ENCODE measurements at regions not wholly inside any gene's neighbourhood (a gene's known extent, or its start where the extent isn't known, plus 50 kb on each side); places are given as distances from the start of the nearest gene placed in this dataset.

DNA sequence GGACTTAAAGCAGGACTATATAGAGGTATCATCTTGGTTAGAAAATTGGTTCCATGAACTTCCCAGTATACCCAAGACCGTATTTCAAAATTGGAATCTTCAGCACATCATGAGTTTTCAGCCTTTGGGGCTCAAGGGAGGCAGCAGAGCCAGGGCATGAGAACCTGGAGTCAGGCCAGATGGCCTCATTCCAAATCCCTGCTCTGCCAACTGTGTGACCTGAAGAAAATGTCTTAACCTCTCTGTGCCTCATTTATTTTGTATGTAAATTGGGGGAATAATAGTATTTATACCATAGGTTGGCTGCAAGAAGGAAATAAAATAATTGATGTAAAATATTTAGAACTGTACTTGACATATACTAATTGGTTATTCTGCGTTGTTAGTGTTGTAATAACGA, 987.6 kb downstream of the TBC1D22A start:
- DNase-seq (ENCODE audit: low read depth in 3 of 3) = no peak

DNA sequence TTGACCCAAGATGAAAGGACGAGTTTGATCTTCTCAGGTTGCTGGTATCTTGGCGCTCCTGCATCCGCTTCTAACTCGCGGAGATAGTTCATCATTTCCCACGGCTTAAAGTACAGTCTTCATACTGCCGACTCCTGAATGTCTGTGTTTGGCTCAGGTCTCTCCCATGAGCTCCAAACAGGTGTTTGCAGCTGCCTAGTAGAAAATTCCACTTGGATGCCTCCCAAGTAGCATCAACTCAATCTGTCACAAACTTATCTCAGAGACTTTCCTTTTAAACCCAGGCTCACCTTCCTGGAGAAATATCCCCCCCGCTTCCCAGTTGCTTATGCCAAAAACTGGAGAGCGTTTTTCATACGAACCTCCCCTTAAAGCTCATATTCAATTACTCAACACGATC, 986.5 kb downstream of the TBC1D22A start:
- no peak for DNase-seq (ENCODE audit: low read depth in 3 of 3)

DNA sequence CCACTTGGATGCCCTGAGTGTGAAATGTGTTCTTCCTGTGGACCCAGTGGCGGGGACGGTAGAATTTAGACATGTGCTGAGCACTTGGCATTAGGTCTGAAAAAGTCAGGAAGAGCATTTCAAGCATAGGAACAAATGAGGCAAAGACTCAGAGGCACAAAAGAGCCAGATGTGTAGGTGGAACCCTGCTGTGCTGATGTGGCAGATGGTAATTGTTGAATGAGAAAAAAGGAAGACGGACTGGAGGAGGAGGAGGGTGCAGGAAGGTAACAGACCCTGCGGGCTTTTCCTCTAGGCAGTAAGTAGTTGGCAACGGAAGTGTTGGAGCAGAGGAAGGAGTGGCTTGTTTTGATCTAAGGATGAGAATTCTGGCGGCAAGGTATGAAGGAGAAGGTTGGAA, 985.8 kb downstream of the TBC1D22A start:
- no peak for DNase-seq (ENCODE audit: low read depth in 3 of 3)

- no peak for DNase-seq (ENCODE audit: low read depth in 3 of 3)
These were observed 977.8 kb downstream of the TBC1D22A start for GRCh38 chr22:47740109-47740805.

DNA sequence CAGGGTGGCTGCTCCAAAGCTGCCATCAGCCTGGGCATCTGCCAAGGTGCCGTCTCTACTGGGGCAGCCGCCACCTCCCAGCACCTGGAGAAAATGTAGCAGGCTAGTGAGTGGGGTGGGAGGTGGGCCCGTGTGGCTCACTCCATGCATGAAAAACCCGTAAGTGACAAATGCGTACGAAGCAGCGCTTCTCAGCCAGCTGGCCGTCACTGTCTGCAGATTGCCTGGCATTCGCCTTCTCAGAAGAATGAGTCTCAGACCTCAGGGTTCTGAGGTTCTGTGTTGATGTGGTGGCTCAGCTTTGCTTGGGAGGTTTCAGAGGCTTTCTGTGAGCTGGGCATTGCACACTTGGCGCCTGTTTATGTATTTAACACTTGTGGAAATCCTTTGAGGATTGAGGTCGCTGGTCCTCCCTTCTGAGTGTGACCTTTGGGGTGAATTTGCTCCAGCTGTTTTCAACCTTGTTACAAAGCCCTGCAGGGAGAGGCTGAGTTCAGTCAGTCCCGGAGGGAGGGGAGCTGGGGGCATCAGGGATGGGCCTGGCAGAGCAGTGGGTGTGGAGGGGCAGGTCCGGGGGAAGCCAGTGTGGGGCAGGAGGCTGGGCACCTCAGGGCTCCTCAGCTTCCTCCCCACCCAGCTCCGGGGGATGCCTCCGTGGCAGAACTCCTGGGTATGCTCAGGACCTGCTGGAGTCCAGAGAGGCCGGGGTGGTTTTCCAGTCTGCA, 977.0 kb downstream of the TBC1D22A start:
- no peak for DNase-seq (ENCODE audit: low read depth in 3 of 3)

DNA sequence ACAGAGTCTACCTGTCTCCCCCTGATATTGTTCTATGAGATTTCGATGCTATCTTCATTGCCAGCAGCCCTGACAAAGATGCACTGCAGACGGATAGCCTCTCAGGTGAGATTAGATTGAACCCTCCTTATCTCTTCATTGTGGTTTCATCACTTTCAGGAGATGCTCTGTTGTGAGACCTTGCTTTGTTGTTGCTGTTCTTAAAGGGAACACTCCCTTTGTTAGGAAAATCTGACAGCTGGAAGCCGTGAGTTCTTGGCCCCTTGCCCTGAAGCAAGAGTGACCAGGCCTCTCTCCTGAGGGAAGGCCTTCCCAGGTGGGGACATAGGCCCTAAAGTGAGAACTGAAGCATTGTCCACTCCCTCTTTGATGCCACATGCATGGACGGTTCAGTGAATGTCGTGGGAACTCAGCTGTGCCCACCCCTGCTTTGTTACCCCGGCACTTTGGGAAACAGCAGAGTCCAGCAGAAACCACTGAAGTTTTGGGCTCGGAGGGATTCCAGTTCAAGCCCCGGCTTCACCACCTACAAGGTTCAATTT, 976.1 kb downstream of the TBC1D22A start:
- no peak for DNase-seq (ENCODE audit: low read depth in 3 of 3)

DNA sequence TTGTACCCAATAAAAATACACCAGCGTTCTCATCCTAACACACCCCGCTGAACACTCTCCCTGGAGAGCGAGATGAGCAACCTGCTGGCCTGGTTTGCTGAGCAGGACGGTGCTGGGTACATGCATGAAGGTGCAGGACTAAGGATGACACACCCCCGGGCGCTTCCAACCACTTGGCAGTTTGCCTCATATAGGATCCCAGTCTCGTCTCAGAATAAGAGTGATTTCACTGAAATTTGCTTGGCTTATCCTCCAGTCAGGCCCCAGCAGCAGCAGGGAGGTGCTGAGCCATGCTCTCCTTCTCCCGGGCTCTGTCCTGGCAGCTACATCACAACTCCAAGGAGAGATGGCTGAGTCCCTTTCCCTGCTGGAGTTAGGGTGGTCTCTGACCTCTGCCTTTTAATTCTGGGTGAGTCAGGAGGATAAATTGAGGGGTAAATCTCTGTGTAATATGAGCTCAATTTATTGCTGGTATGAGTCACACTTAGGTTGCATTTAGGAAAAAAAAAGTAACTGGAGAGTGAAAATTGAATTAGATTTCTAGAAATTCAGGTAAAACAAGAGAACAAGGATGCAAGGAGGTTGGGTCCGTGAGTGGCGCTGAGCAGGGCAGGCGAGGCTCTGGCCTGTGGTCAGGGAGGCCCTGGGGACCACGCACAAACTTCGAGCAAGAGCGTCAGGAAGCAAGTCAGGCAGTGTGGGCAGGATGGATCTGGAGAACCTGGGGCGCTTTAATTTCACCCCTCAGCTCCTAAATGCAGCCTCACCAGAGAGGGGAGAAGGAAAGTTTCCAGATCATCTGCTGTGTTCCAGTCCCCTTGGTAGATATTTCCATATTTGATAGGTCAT, 974.0 kb downstream of the TBC1D22A start:
- DNase-seq (ENCODE audit: low read depth in 3 of 3) = no peak

DNA sequence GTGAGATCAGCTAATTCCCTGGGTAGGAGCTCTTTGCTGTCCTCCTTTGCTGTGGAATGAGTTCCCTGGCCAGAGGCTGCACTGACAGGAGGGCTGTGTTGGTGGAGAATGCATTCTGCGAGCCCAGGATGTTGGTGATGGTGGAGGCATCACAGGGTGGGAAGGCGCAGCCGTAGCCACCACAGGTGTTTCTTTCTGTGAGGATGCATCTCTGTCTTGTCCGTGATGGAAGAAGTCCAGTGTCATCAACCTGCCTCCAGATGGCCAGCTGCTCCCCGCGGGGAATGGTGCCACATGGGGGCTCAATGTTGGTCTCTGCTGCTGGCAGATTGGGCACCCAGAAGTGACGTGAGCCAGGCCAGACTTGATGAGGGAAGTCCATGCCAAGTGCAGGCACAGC, 972.1 kb downstream of the TBC1D22A start:
- DNase-seq (ENCODE audit: low read depth in 3 of 3) = no peak

GRCh38 chr22:47727641-47728040, 965.2 kb downstream of the TBC1D22A start:
- no peak for DNase-seq (ENCODE audit: low read depth in 3 of 3)

GRCh38 chr22:47724751-47725150, 962.3 kb downstream of the TBC1D22A start:
- DNase-seq (ENCODE audit: low read depth in 3 of 3) = no peak

DNA sequence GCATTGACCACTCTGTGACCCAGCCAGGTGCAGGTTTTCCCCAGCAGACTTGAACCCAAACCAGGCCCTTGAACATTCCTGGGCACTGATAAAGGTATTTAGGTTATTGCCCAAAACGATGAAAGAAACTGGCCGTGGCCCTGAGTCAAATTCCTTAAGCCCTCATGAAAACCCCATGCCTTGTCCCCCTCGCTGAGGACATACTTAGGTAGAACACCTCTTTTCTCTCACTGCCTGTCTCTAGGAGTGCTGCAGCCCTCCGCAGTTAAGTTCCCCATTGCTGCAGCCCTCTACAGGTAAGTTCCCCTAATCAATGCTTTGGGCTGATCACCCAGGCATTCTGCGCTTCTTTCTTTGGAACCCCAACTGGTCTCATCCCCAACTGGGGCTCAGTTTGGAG, 961.6 kb downstream of the TBC1D22A start:
- DNase-seq (ENCODE audit: low read depth in 3 of 3) = no peak

GRCh38 chr22:47718337-47718736, 955.9 kb downstream of the TBC1D22A start:
- DNase-seq (ENCODE audit: low read depth in 3 of 3) = no peak

DNA sequence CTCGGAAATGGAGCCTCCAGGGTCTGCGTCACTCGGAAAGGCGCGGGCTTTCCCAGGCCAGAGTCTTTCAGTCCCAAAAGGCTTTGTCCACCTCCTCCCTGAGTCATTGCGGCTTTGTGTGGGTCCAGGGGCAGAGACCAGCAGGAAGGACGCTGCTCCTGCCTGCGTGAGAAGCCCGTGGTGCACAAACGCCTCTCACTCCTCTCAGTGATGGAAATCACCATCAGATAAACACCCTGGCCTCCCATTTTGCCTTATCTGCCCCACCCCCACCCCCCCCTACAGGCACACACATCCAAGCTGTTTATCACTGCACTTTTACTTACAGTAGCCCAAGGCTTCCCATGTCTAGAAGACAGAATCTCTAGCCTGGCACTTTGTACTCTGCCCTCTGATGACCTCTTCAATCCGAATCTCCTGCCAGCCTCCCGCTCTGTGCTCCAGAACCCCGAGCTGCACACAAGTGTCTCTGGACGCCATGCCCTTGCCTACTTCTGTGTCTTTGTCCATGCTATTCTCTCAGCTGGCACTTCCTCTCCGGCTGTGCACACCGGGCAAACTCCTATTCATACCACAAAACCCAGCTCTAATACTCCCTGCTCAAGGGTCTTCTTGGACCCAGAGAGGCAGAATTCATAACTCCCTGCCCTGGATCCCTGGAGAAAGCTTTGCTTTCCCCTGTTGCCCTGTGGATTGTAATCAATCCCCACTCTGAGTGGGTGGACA, 954.6 kb downstream of the TBC1D22A start:
- DNase-seq (ENCODE audit: low read depth in 3 of 3) = no peak

GRCh38 chr22:47715866-47716578, 953.6 kb downstream of the TBC1D22A start:
- no peak for DNase-seq (ENCODE audit: low read depth in 3 of 3)

DNA sequence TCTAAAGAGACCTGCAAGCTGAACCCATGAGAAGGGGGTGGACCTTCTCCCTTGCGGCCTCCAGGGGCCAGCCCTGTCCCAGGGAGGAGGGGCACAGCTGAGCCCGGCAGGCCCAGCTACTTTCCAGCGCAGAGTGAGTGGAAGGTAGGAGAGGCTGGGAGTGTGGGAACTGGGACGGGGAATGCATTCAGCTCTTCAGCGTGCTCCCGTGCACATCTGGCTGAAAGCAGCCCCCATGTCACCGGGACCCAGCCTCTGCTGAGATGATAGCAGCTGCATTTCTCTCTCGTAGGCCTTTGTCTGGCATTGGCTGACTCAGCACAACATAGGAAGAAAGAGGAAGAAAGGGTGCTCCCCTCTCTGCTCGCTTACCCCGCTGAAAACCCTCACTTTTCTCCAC, 951.5 kb downstream of the TBC1D22A start:
- no peak for DNase-seq (ENCODE audit: low read depth in 3 of 3)

GRCh38 chr22:47710135-47710534, 947.7 kb downstream of the TBC1D22A start:
- DNase-seq (ENCODE audit: low read depth in 3 of 3) = no peak

GRCh38 chr22:47705350-47705749, 942.9 kb downstream of the TBC1D22A start:
- DNase-seq (ENCODE audit: low read depth in 3 of 3) = no peak

DNA sequence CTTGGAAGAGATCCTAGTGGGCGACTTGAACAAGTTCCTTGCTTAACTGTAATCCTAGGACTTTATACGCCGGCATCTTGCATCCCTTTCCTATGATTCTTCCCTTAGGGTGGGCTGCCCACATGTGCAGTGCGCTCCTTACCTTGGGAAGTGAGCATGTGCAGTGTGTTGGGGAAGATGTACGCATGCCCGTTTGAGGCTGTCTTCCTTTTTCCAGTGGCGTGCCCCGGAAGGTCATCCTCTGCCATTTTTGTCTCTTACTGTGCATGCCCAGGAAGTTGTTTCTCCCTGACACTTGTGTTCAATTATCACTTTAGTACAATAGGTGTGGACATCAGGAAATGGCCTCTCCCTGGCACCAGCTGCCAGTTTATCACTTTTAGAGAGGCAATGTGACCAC, 936.5 kb downstream of the TBC1D22A start:
- no peak for DNase-seq (ENCODE audit: low read depth in 3 of 3)

DNA sequence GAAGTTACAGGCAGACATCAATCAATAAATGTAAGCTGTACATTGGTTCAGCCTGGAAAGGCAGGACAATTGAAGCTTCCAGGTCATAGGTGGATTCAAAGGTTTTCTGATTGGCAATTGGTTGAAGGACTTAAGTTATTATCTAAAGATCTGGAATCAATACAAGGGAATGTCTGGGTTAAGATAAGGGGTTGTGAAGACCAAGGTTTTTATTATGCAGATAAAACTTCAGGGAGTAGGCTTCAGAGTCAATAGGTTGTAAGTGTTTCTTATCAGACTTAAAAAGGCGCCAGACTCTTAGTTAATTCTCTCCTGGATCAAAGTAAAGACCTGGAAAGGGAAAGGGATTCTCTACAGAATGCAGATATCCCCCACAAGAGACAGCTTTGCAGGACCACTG, 935.4 kb downstream of the TBC1D22A start:
- no peak for DNase-seq (ENCODE audit: low read depth in 3 of 3)

- no peak for DNase-seq (ENCODE audit: low read depth in 3 of 3)
These were observed 934.3 kb downstream of the TBC1D22A start for GRCh38 chr22:47696776-47697175.

DNA sequence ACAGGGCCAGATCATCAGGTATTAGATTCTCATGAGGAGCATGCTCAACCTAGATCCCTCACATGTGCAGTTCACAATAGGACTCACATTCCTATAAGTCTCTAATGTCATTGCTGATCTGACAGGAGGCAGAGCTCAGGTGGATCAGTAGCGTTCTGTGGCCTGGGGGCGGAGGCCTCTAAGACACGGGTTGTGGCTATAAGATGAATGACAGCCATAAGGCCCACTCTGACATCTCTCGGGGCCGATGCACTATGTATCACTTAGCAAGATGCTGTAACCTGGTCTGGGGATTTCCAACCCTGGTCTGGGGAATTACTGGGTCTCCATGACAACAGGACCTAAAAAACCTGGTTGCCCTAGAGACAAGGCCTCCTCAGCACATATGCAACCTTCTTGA, 932.7 kb downstream of the TBC1D22A start:
- DNase-seq (ENCODE audit: low read depth in 3 of 3) = no peak
